Liver (tissue), 3 donors: ENCODE measurements at regions not wholly inside any gene's neighbourhood (a gene's known extent, or its start where the extent isn't known, plus 50 kb on each side); places are given as distances from the start of the nearest gene placed in this dataset.

ENCODE experiments used
- CTCF ChIP-seq: fragments of 150-350 bp; IDR thresholded peaks from 2 replicates; pipeline ENCODE4 v1.5.1; 2017; ENCODE audit warnings: improper control_type of control experiment, low read depth, low read length; ENCODE audit not compliant: missing input control
- FOXA1 ChIP-seq: IDR thresholded peaks from 2 replicates; pipeline ENCODE4 v1.6.1; 2016; ENCODE audit warnings: antibody characterized with exemption
- GABPA ChIP-seq, 2 donors: IDR thresholded peaks in 1 of 2; conservative IDR thresholded peaks in 1 of 2; 2 replicates each; pipeline ENCODE4 v1.6.1; 2016; ENCODE audit warnings: antibody characterized with exemption in 2 of 2, mild to moderate bottlenecking in 1 of 2, moderate library complexity in 1 of 2
- HNF4G ChIP-seq: IDR thresholded peaks from 2 replicates; pipeline ENCODE4 v1.6.1; 2016; ENCODE audit warnings: antibody characterized with exemption
- JUND ChIP-seq, 2 donors: IDR thresholded peaks; 2 replicates each; pipeline ENCODE4 v1.6.1; 2016; ENCODE audit warnings: antibody characterized with exemption in 2 of 2
- RXRA ChIP-seq, 2 donors: IDR thresholded peaks; 2 replicates each; pipeline ENCODE4 v1.6.1; 2017 to 2018; ENCODE audit warnings: antibody characterized with exemption in 2 of 2, mild to moderate bottlenecking in 1 of 2
- SP1 ChIP-seq: IDR thresholded peaks from 2 replicates; pipeline ENCODE4 v1.6.1; 2018; ENCODE audit warnings: antibody characterized with exemption, mild to moderate bottlenecking
- TAF1 ChIP-seq: conservative IDR thresholded peaks from 2 replicates; pipeline ENCODE4 v1.6.1; 2016; ENCODE audit warnings: antibody characterized with exemption, mild to moderate bottlenecking
- TF ChIP-seq, protein P1 (sequence below): IDR thresholded peaks from 2 replicates; pipeline ENCODE4 v1.6.1; 2016; ENCODE audit warnings: antibody characterized with exemption, mild to moderate bottlenecking
- TF ChIP-seq, protein P2 (sequence below): IDR thresholded peaks from 2 replicates; pipeline ENCODE4 v1.6.1; 2016; ENCODE audit warnings: antibody characterized with exemption
- donor health status: healthy.
- donor health status: healthy.

GRCh38 chr3:176651622-176652021 is 545.7 kb downstream of the TBL1XR1 start:
- TF ChIP-seq, protein P1, sequence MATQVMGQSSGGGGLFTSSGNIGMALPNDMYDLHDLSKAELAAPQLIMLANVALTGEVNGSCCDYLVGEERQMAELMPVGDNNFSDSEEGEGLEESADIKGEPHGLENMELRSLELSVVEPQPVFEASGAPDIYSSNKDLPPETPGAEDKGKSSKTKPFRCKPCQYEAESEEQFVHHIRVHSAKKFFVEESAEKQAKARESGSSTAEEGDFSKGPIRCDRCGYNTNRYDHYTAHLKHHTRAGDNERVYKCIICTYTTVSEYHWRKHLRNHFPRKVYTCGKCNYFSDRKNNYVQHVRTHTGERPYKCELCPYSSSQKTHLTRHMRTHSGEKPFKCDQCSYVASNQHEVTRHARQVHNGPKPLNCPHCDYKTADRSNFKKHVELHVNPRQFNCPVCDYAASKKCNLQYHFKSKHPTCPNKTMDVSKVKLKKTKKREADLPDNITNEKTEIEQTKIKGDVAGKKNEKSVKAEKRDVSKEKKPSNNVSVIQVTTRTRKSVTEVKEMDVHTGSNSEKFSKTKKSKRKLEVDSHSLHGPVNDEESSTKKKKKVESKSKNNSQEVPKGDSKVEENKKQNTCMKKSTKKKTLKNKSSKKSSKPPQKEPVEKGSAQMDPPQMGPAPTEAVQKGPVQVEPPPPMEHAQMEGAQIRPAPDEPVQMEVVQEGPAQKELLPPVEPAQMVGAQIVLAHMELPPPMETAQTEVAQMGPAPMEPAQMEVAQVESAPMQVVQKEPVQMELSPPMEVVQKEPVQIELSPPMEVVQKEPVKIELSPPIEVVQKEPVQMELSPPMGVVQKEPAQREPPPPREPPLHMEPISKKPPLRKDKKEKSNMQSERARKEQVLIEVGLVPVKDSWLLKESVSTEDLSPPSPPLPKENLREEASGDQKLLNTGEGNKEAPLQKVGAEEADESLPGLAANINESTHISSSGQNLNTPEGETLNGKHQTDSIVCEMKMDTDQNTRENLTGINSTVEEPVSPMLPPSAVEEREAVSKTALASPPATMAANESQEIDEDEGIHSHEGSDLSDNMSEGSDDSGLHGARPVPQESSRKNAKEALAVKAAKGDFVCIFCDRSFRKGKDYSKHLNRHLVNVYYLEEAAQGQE, result no peak
- no peak for TF ChIP-seq CTCF
- TF ChIP-seq JUND (IDR thresholded peaks at IDR 0.05), result no peak
- TF ChIP-seq, protein P2, sequence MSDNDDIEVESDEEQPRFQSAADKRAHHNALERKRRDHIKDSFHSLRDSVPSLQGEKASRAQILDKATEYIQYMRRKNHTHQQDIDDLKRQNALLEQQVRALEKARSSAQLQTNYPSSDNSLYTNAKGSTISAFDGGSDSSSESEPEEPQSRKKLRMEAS, result no peak
- no peak for TF ChIP-seq TAF1
- no peak for TF ChIP-seq SP1
- no peak for TF ChIP-seq GABPA (IDR thresholded peaks at IDR 0.05 in 1 of 2, conservative IDR thresholded peaks at IDR 0.05 in 1 of 2)
- no peak for TF ChIP-seq HNF4G
- no peak for TF ChIP-seq FOXA1
- no peak for TF ChIP-seq RXRA (IDR thresholded peaks at IDR 0.05)
